Embryonic facial prominence (tissue), 1 donor: ENCODE measurements at regions not wholly inside any gene's neighbourhood (a gene's known extent, or its start where the extent isn't known, plus 50 kb on each side); places are given as distances from the start of the nearest gene placed in this dataset.
"Not testable (repeated sequence)": the region's sequence is repeated elsewhere in the genome, so short reads cannot be mapped to it uniquely, and the experiment has no call there.

Experiments
- DNase-seq: peaks from one replicate; pipeline ENCODE4 v3.0.0-alpha.2; 2016; ENCODE audit errors: extremely low spot score

DNA sequence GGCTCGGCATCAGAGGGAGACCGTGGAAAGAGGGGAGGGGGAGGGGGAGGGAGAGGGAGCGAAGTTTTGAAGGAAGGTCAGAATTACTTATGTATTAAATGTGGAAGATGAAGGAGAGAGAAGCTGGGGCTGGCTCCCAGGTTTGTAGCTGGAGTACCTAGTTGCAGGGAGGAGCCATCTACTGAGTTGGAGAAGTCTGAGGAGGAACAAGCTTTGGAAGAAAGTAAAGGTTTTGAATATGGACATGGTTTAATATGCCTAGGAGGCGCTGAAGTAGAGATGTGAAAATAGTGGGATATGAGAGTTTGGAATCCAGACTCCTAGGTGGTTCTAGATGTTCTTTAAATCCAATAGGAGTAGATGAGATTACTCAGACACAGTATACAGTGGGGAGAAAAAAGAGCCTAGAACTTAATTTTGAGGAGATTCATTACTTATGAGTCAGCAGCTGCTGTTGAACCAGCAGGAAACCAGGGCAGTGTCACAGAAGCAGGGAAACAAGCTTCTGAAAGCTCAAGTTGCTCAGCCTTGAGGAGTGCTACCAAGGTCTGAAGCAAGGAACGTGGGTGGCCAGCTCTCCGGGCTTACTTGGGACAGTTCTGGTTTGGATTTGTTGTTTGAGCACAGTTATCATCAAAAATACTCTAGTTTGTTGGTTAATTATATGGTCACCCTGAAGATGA is 149.3 kb downstream of the UTRN start:
- no peak for DNase-seq

DNA sequence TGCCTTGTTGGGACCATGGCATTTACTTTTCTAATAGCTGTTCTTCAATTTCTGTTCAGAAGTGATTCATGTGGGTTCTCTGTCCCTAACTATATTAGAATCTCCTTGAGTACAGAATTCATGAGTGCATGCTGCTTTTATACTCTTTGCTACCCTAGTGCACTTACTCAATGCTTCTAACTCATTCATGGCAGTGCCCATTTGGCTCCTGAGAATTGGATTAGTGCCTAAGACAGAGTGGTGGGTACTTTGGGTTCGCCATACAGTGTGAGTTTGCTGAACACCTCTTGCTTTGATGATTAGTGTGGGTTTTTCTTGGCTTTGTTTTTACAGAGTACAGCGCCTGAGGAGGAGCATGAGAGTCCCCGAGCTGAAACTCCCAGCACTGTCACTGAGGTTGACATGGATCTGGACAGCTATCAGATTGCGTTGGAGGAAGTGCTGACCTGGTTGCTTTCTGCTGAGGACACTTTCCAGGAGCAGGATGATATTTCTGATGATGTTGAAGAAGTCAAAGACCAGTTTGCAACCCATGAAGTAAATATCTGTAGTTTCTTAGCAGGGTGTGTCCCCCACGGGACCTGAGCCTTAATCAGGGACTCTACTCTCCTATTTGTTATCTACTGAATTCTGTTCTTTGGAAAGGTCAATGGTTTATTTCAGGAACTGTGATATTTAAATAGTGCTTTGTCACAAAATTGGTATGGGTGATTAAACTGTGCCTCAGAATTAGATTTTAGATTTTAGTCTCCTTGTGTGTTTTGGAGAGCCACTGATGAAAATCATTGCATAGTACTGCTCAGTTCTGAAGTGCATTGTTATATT is 150.7 kb downstream of the UTRN start:
- DNase-seq, result no peak

DNA sequence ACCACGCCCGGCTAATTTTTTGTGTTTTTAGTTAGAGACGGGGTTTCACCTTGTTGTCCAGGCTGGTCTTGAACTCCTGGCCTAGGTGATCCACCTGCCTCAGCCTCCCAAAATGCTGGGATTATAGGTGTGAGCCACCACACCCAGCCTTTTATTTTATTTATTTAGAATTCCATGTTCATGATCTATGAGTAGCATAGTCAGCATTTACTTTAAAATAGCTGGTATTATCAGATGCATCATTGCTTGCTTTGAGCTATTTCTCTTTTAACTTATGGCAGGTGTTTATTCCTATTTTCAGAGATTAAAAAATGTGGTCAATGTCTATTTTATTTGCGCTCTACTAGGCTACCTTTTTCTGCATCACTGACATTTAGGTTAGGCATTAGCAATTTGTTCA is 152.0 kb downstream of the UTRN start:
- no peak for DNase-seq

DNA sequence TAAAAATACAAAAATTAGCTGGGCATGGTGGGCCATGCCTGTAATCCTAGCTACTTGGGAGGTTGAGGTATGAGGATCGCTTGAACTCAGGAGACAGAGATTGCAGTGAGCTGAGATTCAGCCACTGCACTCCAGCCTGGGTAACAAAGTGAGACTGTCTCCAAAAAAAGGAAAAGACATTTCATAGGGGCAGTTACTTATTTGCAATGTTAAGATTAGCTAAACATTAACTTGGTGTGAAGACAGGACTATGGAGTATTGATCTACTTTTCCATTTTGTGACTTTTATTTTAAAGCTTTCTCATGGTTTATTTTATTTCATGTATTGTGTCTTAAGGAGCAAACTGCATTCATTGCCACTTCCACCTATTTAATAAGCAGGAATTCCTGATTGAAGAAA is 153.0 kb downstream of the UTRN start:
- no peak for DNase-seq

DNA sequence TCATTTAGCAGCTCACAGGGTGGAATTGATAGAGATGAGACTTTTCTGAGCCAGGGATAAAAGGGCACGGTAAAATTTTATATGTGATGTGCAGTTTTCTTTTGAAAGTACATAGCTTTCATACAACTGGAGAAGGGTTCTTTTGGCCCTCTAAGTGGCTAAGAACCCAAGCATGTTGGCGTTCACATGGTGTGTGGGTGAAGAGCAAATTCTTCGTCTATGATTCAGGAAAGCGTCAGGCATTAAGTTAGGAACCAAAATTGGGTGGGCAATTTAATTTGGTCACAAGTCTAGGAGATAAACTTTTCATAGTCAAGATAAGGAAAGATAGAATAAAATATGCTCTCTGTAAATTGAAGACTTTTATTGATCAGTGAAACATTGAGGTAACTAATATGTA is 153.9 kb downstream of the UTRN start:
- no peak for DNase-seq

DNA sequence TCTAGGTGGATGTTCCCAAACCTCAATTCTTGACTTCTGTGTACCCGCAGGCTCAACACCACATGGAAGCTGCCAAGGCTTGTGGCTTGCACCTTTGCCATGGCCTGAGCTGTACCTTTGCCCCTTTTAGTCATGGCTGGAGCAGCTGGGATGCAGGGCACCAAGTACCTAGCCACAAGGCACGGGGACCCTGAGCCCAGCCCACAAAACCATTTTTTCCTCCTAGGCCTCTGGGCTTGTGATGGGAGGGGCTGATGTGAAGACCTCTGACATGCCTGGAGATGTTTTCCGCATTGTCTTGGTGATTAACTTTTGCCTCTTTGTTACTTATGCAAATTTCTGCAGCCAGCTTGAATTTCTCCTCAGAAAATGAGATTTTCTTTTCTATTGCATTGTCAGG is 156.7 kb downstream of the UTRN start:
- not testable (repeated sequence) for DNase-seq

DNA sequence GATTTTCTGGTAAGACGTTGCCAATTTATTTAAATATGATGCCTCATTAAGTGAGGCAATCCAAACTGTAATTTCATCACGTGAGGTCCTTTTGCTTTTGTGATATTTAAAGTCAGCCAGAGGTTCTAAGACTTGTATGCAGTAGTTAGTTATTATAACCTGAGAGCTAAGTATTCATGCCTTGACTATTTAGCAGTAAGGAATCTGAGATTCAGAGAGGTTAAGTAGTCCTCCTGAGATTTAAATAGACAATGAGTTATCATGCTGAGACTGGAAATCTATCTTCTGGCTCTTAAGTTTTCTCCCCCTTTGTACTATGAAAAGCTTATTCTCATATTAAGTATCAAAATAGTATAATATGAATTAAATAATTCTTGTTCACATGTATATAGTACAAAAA is 158.0 kb downstream of the UTRN start:
- no peak for DNase-seq

DNA sequence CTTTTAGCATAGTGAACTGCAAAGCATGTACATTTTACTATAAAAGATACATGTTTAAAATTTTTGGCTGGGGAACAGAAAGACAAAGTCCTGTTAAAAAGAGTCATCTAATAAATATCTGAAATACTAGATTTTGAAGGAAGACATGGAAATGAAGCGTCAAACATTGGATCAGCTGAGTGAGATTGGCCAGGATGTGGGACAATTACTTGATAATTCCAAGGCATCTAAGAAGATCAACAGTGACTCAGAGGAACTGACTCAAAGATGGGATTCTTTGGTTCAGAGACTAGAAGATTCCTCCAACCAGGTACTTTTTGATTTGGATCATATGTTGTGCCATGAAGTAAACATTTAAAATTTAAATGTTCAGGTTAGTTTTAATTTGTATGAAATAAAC is 162.3 kb downstream of the UTRN start:
- no peak for DNase-seq

DNA sequence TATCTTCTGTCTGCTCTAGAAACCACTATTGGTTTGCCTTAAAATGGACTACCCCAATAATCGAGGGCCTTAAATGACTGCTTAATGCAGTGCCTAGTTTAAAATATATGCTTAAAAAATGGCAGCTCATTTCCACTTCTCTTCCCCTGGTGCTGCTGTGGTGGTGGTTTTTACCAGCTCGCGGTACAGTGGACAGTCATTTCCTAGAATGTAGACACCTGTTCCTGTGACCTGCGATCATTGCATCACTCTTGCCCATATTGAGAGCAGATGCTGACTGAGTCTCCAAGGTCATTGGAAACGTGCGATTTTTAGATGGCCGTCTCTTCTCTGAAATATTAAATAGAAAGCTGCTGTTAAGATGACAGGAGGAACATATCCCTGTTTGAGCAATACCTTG is 164.1 kb downstream of the UTRN start:
- DNase-seq, result no peak

DNA sequence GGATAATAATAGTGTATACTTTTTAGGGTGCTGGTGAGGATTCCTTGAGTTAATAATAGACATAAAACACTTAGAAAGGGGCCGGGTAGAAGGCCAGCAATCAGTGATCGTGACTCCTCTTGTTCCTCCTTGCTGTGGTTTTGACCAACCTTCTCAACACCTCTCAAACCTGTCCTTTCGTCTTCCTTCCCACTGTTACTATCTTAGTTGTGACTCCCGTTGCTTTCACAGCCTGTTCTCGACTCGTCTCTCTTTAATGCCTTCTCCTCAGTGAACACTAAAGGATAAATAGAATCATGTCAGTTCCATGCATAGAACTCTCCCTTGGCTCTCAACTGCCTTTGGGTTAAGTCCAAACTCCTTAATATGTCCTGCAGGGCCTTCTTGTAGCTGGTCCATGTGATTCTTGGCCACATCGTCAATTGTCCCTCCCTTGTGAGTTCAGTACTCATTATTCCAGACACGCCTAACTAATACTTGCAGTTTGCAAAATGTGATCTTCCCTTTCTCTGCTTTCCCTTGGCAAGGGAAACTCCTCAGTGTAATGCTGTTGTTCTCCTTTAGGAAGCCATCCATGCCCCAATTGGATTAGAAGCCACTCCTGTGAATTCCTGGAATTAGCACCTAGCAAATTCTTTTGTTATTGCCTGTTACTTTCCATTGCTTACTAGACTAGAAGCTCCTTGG is 164.9 kb downstream of the UTRN start:
- no peak for DNase-seq

DNA sequence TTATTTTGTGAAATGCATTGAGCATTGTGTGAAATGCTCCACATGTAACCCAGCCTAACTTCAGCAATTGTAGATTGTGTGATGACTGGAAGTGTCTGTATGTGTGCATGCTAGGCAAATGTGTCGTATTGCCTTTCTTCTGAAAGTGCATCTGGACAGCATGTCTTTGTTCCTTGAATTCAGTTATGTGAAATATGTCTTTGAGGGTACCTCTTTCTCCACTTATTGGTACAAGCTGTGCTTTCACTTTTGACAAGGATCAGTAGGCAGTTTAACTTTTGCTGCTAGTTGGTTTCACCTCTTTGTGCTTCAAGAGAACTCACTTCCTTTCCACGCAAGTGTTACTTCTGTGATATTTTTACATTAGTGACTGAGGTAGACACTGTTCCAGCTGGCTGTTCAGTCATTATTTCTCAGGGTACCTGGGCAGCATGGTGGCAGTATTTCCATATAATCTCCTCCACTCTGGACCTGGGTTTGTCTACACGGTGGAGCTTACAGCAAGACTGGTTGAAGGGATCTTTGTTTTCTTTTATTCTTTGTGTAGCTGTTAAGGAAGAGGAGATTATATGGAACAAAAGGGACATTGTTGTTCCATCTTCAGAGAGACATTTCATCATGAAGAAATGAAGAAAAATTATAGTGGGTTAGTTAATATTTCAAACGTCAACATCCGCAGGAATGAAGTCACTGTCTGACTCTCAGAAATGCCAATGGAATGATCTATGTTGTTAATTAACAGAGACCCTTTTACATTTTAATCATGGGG is 175.4 kb downstream of the UTRN start:
- no peak for DNase-seq

DNA sequence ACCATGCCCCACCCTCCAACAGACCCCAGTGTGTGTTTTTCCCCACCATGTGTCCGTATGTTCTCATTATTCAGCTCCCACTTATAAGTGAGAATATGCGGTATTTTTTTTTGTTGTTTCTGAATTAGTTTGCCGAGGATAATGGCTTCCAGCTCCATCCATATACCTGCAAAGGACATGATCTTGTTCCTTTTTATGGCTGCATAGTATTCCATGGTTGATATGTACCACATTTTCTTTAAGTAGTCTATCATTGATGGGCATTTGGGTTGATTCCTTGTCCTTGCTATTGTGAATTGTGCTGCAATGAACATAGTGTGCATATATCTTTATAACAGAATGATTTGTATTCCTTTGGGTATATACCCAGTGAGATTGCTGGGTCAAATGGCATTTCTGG is 176.9 kb downstream of the UTRN start:
- DNase-seq, result no peak

DNA sequence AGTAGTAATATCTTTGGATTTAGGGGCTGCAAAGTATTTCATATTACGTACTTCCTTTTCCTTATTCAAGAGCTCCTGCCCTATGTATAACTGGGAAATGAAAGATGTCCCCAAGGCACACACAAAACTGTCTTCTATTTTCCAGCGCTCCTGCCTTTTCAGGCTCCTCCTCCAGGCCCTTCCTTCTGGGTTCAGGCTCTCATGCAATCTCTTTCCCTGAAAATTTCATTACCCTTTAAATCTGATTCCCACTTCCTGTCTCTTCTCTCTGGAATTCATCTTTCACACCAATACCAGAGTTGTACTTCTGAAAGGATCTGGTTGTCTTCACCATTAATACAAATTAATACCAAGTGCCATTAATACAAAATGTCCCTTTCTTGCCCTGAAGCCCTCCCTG is 181.6 kb downstream of the UTRN start:
- no peak for DNase-seq

DNA sequence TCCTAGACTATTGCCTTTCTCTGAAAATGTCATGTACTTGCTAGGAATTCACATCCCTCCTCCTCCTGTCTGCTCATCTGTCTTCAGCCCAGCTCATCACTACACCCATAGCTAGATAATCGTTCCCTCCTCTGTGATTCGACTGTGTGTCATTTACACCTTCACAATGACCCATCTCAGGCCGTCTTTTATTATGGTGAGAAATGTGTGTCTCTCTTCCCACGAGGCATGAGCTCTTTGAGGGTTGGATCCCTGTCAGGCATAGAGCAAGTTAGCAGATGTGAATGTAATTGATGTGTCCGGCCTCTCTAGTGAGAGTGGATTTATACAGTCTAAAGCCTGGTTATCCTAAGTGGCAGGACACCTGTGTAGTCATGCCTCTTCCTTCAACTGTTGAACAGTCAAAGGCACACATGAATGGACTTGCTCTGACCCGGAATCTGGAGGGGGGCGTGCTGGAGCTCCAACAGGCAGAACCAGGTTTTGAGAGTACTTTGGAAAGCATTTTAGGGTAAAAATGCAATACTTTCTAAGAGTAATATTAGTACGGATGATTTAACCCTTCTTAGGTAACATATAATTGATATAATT is 182.1 kb downstream of the UTRN start:
- peak; percentile 16 for DNase-seq

DNA sequence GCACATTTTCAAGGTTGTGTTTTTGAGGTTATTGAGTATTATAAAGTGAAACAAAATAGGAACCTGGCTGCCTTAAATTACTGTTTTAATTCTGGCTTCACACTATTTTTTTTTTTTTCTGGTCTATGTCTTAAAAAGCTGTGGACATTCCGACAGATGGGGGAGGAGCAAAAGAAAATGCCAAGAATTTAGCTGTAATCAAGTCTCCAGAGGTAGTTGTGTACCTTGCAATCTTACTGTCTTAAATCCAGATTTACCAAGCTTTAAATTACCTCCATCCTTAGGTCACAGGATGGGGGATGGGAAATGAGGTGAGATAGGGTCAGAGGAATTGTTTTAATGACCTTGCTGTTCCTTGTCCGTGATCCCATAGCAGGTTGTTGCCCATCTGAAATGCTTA is 182.8 kb downstream of the UTRN start:
- no peak for DNase-seq

DNA sequence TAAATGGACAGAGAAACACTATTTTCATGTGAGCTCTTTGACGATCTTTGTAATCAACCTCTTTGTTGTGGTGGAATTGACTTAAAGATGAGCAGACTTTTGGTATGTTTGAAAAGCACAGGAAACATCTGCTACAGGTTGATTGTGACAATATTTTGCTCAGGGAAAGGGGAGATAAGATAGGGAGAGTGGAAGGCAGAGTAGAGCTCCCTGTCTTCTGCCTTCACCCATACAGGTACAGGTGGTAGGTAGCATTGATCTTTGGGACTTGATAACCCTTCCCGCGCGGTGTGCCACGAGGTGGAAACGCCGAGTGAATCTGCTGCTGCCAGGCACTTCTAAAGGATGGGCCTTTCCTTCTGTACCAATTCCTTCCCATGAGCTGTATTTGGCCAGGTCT is 183.6 kb downstream of the UTRN start:
- DNase-seq, result no peak

DNA sequence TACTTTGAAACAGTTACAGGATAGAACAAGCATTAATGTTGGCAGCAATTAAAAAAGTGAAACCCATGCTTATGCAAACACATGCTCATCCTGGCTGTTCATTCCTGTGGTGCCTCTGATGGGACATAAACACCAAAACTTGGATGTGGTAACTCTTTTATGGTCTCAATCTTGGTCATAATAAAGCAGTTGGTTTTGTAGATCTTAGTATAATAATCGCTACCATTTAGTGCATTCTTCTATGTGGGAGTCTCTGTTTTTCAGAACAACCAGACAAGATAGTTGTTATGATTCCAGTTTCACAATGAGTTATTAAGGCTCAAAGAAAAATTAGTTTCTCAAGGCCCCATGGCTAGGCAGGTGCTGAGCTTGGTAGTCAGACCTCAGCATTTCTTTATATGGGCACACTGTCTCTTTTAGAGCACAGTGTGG is 184.0 kb downstream of the UTRN start:
- DNase-seq, result no peak

DNA sequence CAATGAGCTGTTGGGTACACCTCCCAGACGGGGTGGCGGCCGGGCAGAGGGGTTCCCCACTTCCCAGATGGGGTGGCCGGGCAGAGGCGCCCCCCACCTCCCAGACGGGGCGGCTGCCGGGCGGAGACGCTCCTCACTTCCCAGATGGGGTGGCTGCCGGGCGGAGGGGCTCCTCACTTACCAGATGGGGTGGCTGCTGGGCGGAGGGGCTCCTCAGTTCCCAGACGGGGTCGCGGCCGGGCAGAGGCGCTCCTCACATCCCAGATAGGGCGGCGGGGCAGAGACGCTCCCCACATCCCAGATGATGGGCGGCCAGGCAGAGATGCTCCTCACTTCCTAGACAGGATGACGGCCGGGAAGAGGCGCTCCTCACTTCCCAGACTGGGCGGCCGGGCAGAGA is 185.1 kb downstream of the UTRN start:
- DNase-seq, result not testable (repeated sequence)

DNA sequence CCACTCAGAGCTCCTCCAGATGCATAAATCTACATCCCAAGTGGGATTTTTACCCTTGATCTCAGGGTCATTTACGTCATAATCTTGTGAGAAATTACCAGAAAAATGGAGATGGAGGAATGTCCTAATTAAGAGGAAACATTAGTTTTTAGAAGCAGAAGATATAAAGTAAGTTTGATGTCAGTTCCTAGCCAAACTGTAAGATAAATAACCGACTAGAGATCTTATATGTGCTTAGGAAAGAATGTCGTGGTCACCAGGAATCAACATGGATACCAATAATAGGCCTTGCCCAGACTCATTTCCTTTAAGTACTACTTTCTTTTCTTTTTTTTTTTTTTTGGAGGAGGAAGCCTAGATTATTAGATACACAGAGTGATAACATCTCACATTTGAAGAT is 186.9 kb downstream of the UTRN start:
- no peak for DNase-seq

DNA sequence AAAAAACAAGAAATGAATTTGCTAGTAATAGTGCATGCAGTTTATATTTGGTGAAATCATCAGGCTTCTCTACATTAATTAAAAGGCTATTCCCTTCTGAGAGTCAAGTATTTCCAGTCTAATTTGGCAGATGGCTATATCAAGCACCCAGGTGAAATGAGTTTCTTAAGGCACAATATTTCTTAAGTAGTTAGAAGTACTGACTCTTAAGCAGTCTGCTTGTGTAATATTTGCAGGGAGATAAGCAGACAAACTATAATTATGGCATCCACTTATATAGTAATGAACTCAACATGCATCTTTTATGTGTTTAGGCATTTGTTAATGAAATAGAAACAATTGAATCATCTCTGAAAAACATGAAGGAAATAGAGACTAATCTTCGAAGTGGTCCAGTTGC is 189.2 kb downstream of the UTRN start:
- DNase-seq, result no peak

DNA sequence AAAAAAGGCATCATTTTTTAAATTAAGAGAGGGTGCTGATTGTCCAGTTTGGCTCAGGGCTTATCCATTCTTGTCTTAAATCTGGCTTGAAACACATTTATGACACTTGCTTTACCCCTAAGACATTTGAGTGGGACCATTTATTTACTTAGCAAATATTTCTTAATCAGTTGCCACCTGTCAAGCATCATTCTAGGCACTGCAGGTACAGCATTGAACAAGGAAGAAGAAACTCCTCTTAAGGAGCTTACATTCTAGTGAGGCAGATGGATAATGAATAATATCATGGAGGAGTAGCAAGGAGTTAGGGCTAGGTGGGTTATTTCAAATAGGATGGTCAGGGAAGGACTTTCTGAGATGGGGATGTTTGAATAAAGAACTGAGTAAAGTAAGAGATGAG is 189.8 kb downstream of the UTRN start:
- no peak for DNase-seq

DNA sequence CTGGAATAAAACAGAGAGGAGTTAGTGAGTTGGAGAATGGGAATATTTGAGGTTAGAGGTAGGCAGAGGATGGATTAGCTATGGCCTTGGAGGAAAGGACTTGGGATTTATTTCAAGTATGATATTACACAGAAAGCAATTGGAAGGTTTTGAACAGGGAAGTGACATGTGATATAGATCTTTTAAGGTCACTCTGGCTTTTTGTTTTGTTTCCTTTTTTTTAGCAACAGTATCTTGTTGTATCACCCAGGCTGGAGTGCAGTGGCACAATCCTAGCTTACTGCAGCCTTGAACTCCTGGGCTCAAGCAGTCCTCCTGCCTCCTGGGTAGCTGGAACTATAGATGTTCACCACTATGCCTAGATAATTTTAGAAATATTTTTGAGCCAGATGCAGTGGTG is 190.3 kb downstream of the UTRN start:
- DNase-seq, result no peak
